SH-SY5Y (cell line): ENCODE measurements at regions not wholly inside any gene's neighbourhood (a gene's known extent, or its start where the extent isn't known, plus 50 kb on each side); places are given as distances from the start of the nearest gene placed in this dataset.

ENCODE experiments used
- GATA2 ChIP-seq: IDR thresholded peaks from 2 replicates; pipeline ENCODE4 v1.6.1; 2011; ENCODE audit warnings: mild to moderate bottlenecking, low read depth, low read length
- GATA3 ChIP-seq: IDR thresholded peaks from 2 replicates; pipeline ENCODE4 v1.6.1; 2011; ENCODE audit warnings: low read depth, mild to moderate bottlenecking, low read length, moderate library complexity

GRCh38 chr3:30286007-30286669 lies 320.3 kb upstream of the TGFBR2 start:
- no peak for TF ChIP-seq GATA2
- no peak for TF ChIP-seq GATA3
